ENCODE measurements at regions not wholly inside any gene's neighbourhood (a gene's known extent, or its start where the extent isn't known, plus 50 kb on each side); places are given as distances from the start of the nearest gene placed in this dataset.

GRCh38 chr1:221045842-221046831 lies 166.9 kb downstream of the HLX start:
- H3K4me3 ChIP-seq: 0 out of 2 replicates have a peak overlapping the region, but pooled peaks have one; percentile 9
- TF ChIP-seq TBL1XR1 (IDR thresholded peaks at IDR 0.05; ENCODE audit: low read depth, low read length) (peak; percentile 97), MLLT1 (IDR thresholded peaks at IDR 0.05) (peak; percentile 49; the same call in 1 of the 2 replicates), MYB (IDR thresholded peaks at IDR 0.05; ENCODE audit: borderline replicate concordance, low read depth, low read length) (peak; percentile 55; the same call in 1 of the 2 replicates), RB1 (IDR thresholded peaks at IDR 0.05; ENCODE audit: borderline replicate concordance) (no peak), TCF12 (IDR thresholded peaks at IDR 0.05; ENCODE audit: low read depth, low read length) (peak; percentile 56; the same call in 1 of the 2 replicates), BACH1 (IDR thresholded peaks at IDR 0.05; ENCODE audit: borderline replicate concordance) (peak; percentile 70; the same call in 1 of the 2 replicates), SMARCA5 (IDR thresholded peaks at IDR 0.05) (peak; percentile 39; the same call in 1 of the 2 replicates), CBFB (IDR thresholded peaks at IDR 0.05; ENCODE audit: low read depth) (peak; percentile 90), ZBTB40 (IDR thresholded peaks at IDR 0.05; ENCODE audit: borderline replicate concordance) (no peak), ZNF24 (IDR thresholded peaks at IDR 0.05) (peak; percentile 76), PAX5 (IDR thresholded peaks at IDR 0.05; ENCODE audit: borderline replicate concordance, low read depth, low read length) (peak; percentile 87), MXI1 (IDR thresholded peaks at IDR 0.05; ENCODE audit: low read depth, low read length) (peak; percentile 70; the same call in 1 of the 2 replicates), TCF7 (IDR thresholded peaks at IDR 0.05; ENCODE audit: borderline replicate concordance) (peak; percentile 100), LARP7 (IDR thresholded peaks at IDR 0.05) (no peak)
- TF ChIP-seq, protein P1, sequence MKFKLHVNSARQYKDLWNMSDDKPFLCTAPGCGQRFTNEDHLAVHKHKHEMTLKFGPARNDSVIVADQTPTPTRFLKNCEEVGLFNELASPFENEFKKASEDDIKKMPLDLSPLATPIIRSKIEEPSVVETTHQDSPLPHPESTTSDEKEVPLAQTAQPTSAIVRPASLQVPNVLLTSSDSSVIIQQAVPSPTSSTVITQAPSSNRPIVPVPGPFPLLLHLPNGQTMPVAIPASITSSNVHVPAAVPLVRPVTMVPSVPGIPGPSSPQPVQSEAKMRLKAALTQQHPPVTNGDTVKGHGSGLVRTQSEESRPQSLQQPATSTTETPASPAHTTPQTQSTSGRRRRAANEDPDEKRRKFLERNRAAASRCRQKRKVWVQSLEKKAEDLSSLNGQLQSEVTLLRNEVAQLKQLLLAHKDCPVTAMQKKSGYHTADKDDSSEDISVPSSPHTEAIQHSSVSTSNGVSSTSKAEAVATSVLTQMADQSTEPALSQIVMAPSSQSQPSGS (IDR thresholded peaks at IDR 0.05; ENCODE audit: low read length): peak; percentile 87

More at GRCh38 chr1:221045842-221046831, 166.9 kb downstream of the HLX start:
- intact Hi-C loops (cut with micrococcal nuclease; ENCODE audit: unreplicated experiment) (loop anchor here (1.0 to 2.0 kb wide), 4 partner anchors 23 to 167 kb away; partner anchors contain the start of gene HLX), in situ Hi-C loops (cut with MboI) (no loop called here)
- FAIRE-seq: peak; percentile 98
- CTCF ChIA-PET: interaction anchor here (0.5 to 2.8 kb wide), 11 partner anchors 9 to 662 kb away, joined by 3 to 16 read pairs (median 4); no protein-coding TSS in a partner anchor
- Histone ChIP-seq H3K9ac (ENCODE audit: control insufficient read depth, insufficient read depth, low read length) (0 out of 2 replicates have a peak overlapping the region, but pooled peaks have one; percentile 3), H2AFZ (ENCODE audit: control insufficient read depth, low read depth, low read length) (peak overlapping the region; percentile 54; the same call in 1 of the 2 replicates), H3K79me2 (ENCODE audit: control insufficient read depth, insufficient read depth, low read length) (no peaks in the 10 kb centered on the region), H4K20me1 (ENCODE audit: control insufficient read depth, insufficient read depth) (no peaks in the 10 kb centered on the region), H3K4me2 (ENCODE audit: control insufficient read depth, insufficient read depth) (peak overlapping the region; percentile 87), H3K27ac (ENCODE audit: control insufficient read depth, insufficient read depth) (peak overlapping the region; percentile 77), H3K9me3 (replicated peaks; ENCODE audit: control insufficient read depth, insufficient read depth, low read length) (peaks cover 2% of the 10 kb centered on the region; the same call in 1 of the 3 replicates), H3K4me1 (ENCODE audit: control insufficient read depth, insufficient read depth, low read length) (peaks cover 24% of the 10 kb centered on the region), H3K36me3 (ENCODE audit: control insufficient read depth in 2 of 2, insufficient read depth in 2 of 2, low read length in 1 of 2) (no peaks in the 10 kb centered on the region), H3K27me3 (replicated peaks in 1 of 2; ENCODE audit: control insufficient read depth in 2 of 2, insufficient read depth in 2 of 2, low read length in 1 of 2) (no peaks in the 10 kb centered on the region)
- POLR2A ChIA-PET: interaction anchor here (0.7 to 2.2 kb wide), 4 partner anchors 21 to 121 kb away, joined by 3 to 10 read pairs (median 3); no protein-coding TSS in a partner anchor
- peak; percentile 92 for DNase-seq (ENCODE audit: low read depth, low spot score)
- WGBS (ENCODE audit: insufficient coverage, insufficient replicate concordance, low lambda C conversion rate, missing lambda C conversion rate): 0% methylated on average over 5 of the region's 5 CpGs
- RAD21 ChIA-PET (ENCODE audit: unreplicated experiment): interaction anchor here (0.8 to 3.4 kb wide), 10 partner anchors 23 to 664 kb away, joined by 3 to 44 read pairs (median 5); partner anchors contain the start of gene HLX
- BruUV-seq (replicated peaks): no TSS peak
- ATAC-seq: peak; percentile 94
- SMC1A ChIA-PET (ENCODE audit: uncharacterized antibody, unreplicated experiment): interaction anchor here (0.8 to 4.0 kb wide), 25 partner anchors 9 to 389 kb away, joined by 3 to 46 read pairs (median 5); partner anchors contain the start of gene HLX
